ENCODE measurements at regions not wholly inside any gene's neighbourhood (a gene's known extent, or its start where the extent isn't known, plus 50 kb on each side); places are given as distances from the start of the nearest gene placed in this dataset.

DNA sequence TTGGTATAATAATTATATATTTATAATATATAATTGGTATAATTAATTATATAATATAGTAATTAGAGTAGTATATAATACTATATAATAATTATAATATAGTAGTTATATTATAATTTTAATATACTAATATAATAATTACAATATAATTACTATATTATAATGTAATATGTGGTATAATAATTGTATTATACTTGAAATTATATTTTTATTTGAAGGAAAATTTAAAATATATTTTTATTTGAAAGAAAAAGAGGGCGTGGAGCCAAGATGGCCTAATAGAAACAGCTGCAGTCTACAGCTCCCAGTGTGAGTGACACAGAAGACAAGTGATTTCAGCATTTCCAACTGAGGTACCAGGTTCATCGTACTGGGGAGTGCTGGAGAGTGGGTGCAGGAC, 365.9 kb downstream of the MMUT start:
- no peak for DNase-seq (ENCODE audit: low read depth, low spot score)
- no peak overlapping the region for H3K27ac ChIP-seq (ENCODE audit: control insufficient read depth, insufficient read depth)
- no peaks in the 10 kb centered on the region for H3K27me3 ChIP-seq (replicated peaks in 1 of 2; ENCODE audit: control insufficient read depth in 2 of 2, insufficient read depth in 2 of 2, low read length in 1 of 2)
- H3K9ac ChIP-seq (ENCODE audit: control insufficient read depth, insufficient read depth, low read length), result no peak overlapping the region
- intact Hi-C loops (cut with micrococcal nuclease; ENCODE audit: unreplicated experiment), result no loop called here
- no peaks in the 10 kb centered on the region for H3K4me1 ChIP-seq (ENCODE audit: control insufficient read depth, insufficient read depth, low read length)
- H3K9me3 ChIP-seq (replicated peaks; ENCODE audit: control insufficient read depth, insufficient read depth, low read length), result no peaks in the 10 kb centered on the region; the same call in 2 of the 3 replicates
- H3K79me2 ChIP-seq (ENCODE audit: control insufficient read depth, insufficient read depth, low read length), result no peaks in the 10 kb centered on the region
- H3K4me2 ChIP-seq (ENCODE audit: control insufficient read depth, insufficient read depth), result no peak overlapping the region
- no peak for ATAC-seq
- BruUV-seq (replicated peaks), result no TSS peak
- ChIA-PET CTCF (no interaction called here), RAD21 (ENCODE audit: unreplicated experiment) (no interaction called here), POLR2A (no interaction called here), SMC1A (ENCODE audit: uncharacterized antibody, unreplicated experiment) (no interaction called here)
- no peaks in the 10 kb centered on the region for H3K36me3 ChIP-seq (ENCODE audit: control insufficient read depth in 2 of 2, insufficient read depth in 2 of 2, low read length in 1 of 2)
- no peak overlapping the region for H2AFZ ChIP-seq (ENCODE audit: control insufficient read depth, low read depth, low read length)
- FAIRE-seq, result no peak
- no peaks in the 10 kb centered on the region for H4K20me1 ChIP-seq (ENCODE audit: control insufficient read depth, insufficient read depth)
- 0% methylated on average over 2 of the region's 2 CpGs for WGBS (ENCODE audit: insufficient coverage, insufficient replicate concordance, low lambda C conversion rate, missing lambda C conversion rate)
- TF ChIP-seq CBX5 (IDR thresholded peaks at IDR 0.05; ENCODE audit: low read depth), result no peak
- no peak for TF ChIP-seq SREBF2 (IDR thresholded peaks at IDR 0.05; ENCODE audit: low read length)
- TF ChIP-seq KAT2A (conservative IDR thresholded peaks at IDR 0.05; ENCODE audit: control insufficient read depth, low read depth, low read length), result no peak
- no peak for TF ChIP-seq SIN3A (IDR thresholded peaks at IDR 0.05; ENCODE audit: low read depth, low read length)
- no peak for TF ChIP-seq GABPA (IDR thresholded peaks at IDR 0.05; ENCODE audit: low read depth)
- TF ChIP-seq PAX8 (IDR thresholded peaks at IDR 0.05), result no peak
- no peak for TF ChIP-seq DPF2 (IDR thresholded peaks at IDR 0.05)
- no peak for TF ChIP-seq KDM1A (IDR thresholded peaks at IDR 0.05; ENCODE audit: borderline replicate concordance)
- TF ChIP-seq BMI1 (IDR thresholded peaks at IDR 0.05; ENCODE audit: borderline replicate concordance), result no peak
- TF ChIP-seq ZNF274 (IDR thresholded peaks at IDR 0.05; ENCODE audit: insufficient read depth, insufficient read length), result no peak
- no peak for TF ChIP-seq CEBPB (IDR thresholded peaks at IDR 0.05; ENCODE audit: borderline replicate concordance in 1 of 2, low read depth in 2 of 2, low read length in 2 of 2)
- TF ChIP-seq MTA3 (IDR thresholded peaks at IDR 0.05; ENCODE audit: borderline replicate concordance, low read length), result no peak
- in situ Hi-C loops (cut with MboI), result no loop called here
- no peak overlapping the region for H3K4me3 ChIP-seq

DNA sequence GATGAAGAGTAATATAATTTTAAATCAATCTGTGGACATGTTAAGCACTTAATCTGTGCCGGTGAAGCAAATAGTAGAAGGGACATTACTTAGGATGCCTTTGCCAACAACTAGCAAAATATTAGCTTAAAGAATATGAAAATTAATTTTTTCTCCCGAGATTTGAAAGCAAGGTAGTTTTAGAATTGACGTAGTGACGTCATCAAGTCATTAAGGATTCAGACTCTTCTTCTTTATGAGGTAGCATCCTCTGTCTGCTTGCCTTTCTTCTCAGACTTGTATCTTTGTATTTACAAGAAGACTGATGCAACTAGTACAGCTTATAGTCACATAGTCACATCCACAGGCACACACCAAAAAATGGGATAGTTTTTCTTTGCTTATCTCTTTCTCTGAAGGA, 374.4 kb downstream of the MMUT start:
- no peak for ATAC-seq
- intact Hi-C loops (cut with micrococcal nuclease; ENCODE audit: unreplicated experiment) (no loop called here), in situ Hi-C loops (cut with MboI) (no loop called here)
- no peaks in the 10 kb centered on the region for H3K27me3 ChIP-seq (replicated peaks in 1 of 2; ENCODE audit: control insufficient read depth in 2 of 2, insufficient read depth in 2 of 2, low read length in 1 of 2)
- H3K4me1 ChIP-seq (ENCODE audit: control insufficient read depth, insufficient read depth, low read length), result no peaks in the 10 kb centered on the region
- H3K9me3 ChIP-seq (replicated peaks; ENCODE audit: control insufficient read depth, insufficient read depth, low read length), result no peaks in the 10 kb centered on the region
- no peaks in the 10 kb centered on the region for H4K20me1 ChIP-seq (ENCODE audit: control insufficient read depth, insufficient read depth)
- no peaks in the 10 kb centered on the region for H3K79me2 ChIP-seq (ENCODE audit: control insufficient read depth, insufficient read depth, low read length)
- no peaks in the 10 kb centered on the region for H3K36me3 ChIP-seq (ENCODE audit: control insufficient read depth in 2 of 2, insufficient read depth in 2 of 2, low read length in 1 of 2)
- H3K4me3 ChIP-seq, result no peak overlapping the region
- POLR2A ChIA-PET, result no interaction called here
- BruUV-seq (replicated peaks), result no TSS peak
- FAIRE-seq, result no peak
- no peak overlapping the region for H3K9ac ChIP-seq (ENCODE audit: control insufficient read depth, insufficient read depth, low read length)
- H2AFZ ChIP-seq (ENCODE audit: control insufficient read depth, low read depth, low read length), result no peak overlapping the region
- H3K27ac ChIP-seq (ENCODE audit: control insufficient read depth, insufficient read depth), result no peak overlapping the region
- no peak overlapping the region for H3K4me2 ChIP-seq (ENCODE audit: control insufficient read depth, insufficient read depth)
- SMC1A ChIA-PET (ENCODE audit: uncharacterized antibody, unreplicated experiment), result no interaction called here
- CTCF ChIA-PET, result no interaction called here
- RAD21 ChIA-PET (ENCODE audit: unreplicated experiment), result no interaction called here
- no peak for DNase-seq (ENCODE audit: low read depth, low spot score)
- WGBS (ENCODE audit: insufficient coverage, insufficient replicate concordance, low lambda C conversion rate, missing lambda C conversion rate), result 45% methylated on average over 4 of the region's 4 CpGs
- TF ChIP-seq GABPA (IDR thresholded peaks at IDR 0.05; ENCODE audit: low read depth), result no peak
- TF ChIP-seq, protein P1, sequence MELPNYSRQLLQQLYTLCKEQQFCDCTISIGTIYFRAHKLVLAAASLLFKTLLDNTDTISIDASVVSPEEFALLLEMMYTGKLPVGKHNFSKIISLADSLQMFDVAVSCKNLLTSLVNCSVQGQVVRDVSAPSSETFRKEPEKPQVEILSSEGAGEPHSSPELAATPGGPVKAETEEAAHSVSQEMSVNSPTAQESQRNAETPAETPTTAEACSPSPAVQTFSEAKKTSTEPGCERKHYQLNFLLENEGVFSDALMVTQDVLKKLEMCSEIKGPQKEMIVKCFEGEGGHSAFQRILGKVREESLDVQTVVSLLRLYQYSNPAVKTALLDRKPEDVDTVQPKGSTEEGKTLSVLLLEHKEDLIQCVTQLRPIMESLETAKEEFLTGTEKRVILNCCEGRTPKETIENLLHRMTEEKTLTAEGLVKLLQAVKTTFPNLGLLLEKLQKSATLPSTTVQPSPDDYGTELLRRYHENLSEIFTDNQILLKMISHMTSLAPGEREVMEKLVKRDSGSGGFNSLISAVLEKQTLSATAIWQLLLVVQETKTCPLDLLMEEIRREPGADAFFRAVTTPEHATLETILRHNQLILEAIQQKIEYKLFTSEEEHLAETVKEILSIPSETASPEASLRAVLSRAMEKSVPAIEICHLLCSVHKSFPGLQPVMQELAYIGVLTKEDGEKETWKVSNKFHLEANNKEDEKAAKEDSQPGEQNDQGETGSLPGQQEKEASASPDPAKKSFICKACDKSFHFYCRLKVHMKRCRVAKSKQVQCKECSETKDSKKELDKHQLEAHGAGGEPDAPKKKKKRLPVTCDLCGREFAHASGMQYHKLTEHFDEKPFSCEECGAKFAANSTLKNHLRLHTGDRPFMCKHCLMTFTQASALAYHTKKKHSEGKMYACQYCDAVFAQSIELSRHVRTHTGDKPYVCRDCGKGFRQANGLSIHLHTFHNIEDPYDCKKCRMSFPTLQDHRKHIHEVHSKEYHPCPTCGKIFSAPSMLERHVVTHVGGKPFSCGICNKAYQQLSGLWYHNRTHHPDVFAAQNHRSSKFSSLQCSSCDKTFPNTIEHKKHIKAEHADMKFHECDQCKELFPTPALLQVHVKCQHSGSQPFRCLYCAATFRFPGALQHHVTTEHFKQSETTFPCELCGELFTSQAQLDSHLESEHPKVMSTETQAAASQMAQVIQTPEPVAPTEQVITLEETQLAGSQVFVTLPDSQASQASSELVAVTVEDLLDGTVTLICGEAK (IDR thresholded peaks at IDR 0.05; ENCODE audit: borderline replicate concordance), result no peak
- no peak for TF ChIP-seq MAX (IDR thresholded peaks at IDR 0.05; ENCODE audit: low read depth, low read length)
- TF ChIP-seq ZNF384 (IDR thresholded peaks at IDR 0.05; ENCODE audit: borderline replicate concordance, low read depth, low read length), result no peak
- TF ChIP-seq BCL11A (IDR thresholded peaks at IDR 0.05; ENCODE audit: low read depth, low read length), result no peak

Measured in GM12878 (cell line).